Spleen (tissue), 7 donors: ENCODE measurements at regions not wholly inside any gene's neighbourhood (a gene's known extent, or its start where the extent isn't known, plus 50 kb on each side); places are given as distances from the start of the nearest gene placed in this dataset.

Source experiments
- POLR2A ChIP-seq, 3 donors: fragments of 450-650 bp; IDR thresholded peaks; one replicate each; pipeline ENCODE4 v1.5.1; 2017; ENCODE audit warnings: antibody characterized with exemption in 3 of 3, mild to moderate bottlenecking in 1 of 3
- POLR2AphosphoS5 ChIP-seq, 3 donors: sonication (generic); formaldehyde crosslinking; IDR thresholded peaks; one replicate each; pipeline ENCODE4 v1.5.1; 2017; ENCODE audit warnings: antibody characterized with exemption in 3 of 3
- TF ChIP-seq, protein P1 (sequence below), 11 experiments: fragments of 200-600 bp in 7 of 11; fragments of 450-650 bp in 4 of 11; sonication (generic) in 4 of 11; IDR thresholded peaks in 8 of 11; conservative IDR thresholded peaks in 3 of 11; 1 replicate in 7 of 11; 2 replicates in 4 of 11; pipeline versions ENCODE4 v1.4.0 to v1.8.0; 2016 to 2021; ENCODE audit warnings: antibody characterized with exemption in 11 of 11, inconsistent platforms in 4 of 11, mild to moderate bottlenecking in 1 of 11
- donor health status: DM: no; HTN: no; CAD: no; lungs with moderate emphysema.
- donor health status: DM: no; HTN: no; CAD: no.
- donor health status: DM: no; HTN: no; CAD: no.

DNA sequence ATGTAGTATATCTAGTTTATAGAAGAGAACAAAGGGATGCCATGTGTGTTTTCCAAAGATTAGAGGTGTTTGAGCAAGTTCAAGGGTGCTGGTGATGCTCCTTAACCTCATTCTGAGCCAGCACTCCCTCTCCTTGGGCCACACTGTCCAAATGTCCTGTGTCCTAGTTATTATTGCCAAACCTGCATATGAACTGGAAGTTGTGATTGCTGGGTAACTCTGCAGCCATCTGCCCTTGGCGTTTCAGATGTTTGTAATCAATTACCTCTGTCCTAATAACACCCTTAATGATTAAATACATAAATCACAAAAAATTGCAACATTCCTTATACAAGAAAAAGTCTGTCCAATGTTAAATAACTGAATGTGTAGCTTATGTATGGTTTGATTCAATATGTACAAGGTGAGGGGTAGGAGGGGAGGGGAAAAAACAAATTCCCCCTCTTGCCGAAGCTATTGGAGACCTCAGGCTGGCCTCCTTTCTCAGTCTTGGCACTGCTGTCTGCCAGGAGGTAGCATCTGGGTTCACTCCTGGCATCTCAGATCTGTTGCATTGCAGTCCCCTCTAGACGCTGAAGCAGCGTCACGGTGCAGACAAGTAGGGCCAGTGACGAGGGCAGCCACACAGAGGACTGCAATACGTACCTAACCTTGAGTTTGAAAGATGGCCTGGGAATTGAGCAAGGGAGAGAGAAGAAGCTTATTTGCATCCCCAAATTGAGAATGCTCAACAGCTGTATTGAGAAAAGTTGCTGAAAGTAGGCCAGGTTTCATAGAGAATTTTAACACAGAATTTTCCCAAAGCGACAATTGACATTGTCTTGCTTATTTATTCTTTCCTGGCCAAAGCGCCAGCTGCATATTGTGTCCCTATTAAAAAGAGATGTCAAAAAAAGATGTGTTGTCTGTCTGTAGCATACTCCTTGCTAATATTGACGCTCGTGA is 89.6 kb upstream of the ARHGAP32 start:
- TF ChIP-seq, protein P1, sequence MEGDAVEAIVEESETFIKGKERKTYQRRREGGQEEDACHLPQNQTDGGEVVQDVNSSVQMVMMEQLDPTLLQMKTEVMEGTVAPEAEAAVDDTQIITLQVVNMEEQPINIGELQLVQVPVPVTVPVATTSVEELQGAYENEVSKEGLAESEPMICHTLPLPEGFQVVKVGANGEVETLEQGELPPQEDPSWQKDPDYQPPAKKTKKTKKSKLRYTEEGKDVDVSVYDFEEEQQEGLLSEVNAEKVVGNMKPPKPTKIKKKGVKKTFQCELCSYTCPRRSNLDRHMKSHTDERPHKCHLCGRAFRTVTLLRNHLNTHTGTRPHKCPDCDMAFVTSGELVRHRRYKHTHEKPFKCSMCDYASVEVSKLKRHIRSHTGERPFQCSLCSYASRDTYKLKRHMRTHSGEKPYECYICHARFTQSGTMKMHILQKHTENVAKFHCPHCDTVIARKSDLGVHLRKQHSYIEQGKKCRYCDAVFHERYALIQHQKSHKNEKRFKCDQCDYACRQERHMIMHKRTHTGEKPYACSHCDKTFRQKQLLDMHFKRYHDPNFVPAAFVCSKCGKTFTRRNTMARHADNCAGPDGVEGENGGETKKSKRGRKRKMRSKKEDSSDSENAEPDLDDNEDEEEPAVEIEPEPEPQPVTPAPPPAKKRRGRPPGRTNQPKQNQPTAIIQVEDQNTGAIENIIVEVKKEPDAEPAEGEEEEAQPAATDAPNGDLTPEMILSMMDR (IDR thresholded peaks at IDR 0.05 in 8 of 11, conservative IDR thresholded peaks at IDR 0.05 in 3 of 11) = no peak
- TF ChIP-seq POLR2AphosphoS5 (IDR thresholded peaks at IDR 0.05) (no peak), POLR2A (IDR thresholded peaks at IDR 0.05) (no peak)
